ENCODE measurements at regions not wholly inside any gene's neighbourhood (a gene's known extent, or its start where the extent isn't known, plus 50 kb on each side); places are given as distances from the start of the nearest gene placed in this dataset.

DNA sequence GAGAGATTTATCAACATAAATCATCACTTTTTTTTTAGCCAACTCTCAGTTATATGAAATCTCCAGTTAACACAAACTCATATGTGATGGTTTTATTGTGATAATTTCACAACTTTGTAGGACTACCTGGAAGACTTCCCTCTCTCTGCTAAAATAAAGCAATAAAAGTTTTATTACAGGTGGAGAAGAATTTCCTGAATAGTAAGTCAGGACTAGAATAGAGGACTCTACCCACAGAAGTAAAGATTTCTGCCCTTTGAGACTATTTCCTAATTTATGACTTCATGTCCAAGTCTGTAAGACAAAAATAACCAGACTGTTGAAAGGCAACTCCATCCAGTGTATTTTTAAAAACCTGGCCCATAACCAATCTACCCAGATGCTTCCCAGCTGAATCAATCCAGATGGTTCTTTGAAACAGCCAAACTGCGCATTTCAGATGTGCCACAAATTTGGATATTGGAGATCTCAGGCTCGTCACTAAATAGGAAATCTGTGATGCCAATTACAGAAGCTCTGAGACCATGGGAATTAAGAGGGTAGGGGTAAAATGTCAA lies 234.0 kb upstream of the NMUR2 start (continued):
- TF ChIP-seq, protein P1, sequence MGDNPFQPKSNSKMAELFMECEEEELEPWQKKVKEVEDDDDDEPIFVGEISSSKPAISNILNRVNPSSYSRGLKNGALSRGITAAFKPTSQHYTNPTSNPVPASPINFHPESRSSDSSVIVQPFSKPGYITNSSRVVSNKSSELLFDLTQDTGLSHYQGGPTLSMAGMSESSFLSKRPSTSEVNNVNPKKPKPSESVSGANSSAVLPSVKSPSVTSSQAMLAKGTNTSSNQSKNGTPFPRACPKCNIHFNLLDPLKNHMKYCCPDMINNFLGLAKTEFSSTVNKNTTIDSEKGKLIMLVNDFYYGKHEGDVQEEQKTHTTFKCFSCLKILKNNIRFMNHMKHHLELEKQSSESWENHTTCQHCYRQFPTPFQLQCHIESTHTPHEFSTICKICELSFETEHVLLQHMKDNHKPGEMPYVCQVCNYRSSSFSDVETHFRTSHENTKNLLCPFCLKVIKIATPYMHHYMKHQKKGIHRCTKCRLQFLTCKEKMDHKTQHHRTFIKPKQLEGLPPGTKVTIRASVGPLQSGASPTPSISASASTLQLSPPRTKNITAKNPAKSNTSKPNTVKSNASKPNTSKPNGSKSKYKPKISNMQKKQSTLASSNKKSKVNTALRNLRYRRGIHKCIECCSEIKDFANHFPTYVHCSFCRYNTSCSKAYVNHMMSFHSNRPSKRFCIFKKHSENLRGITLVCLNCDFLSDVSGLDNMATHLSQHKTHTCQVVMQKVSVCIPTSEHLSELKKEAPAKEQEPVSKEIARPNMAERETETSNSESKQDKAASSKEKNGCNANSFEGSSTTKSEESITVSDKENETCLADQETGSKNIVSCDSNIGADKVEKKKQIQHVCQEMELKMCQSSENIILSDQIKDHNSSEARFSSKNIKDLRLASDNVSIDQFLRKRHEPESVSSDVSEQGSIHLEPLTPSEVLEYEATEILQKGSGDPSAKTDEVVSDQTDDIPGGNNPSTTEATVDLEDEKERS (tag by site-specific recombination; IDR thresholded peaks at IDR 0.05), result no peak
- TF ChIP-seq, protein P2, sequence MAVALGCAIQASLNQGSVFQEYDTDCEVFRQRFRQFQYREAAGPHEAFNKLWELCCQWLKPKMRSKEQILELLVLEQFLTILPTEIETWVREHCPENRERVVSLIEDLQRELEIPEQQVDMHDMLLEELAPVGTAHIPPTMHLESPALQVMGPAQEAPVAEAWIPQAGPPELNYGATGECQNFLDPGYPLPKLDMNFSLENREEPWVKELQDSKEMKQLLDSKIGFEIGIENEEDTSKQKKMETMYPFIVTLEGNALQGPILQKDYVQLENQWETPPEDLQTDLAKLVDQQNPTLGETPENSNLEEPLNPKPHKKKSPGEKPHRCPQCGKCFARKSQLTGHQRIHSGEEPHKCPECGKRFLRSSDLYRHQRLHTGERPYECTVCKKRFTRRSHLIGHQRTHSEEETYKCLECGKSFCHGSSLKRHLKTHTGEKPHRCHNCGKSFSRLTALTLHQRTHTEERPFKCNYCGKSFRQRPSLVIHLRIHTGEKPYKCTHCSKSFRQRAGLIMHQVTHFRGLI (tag by site-specific recombination; IDR thresholded peaks at IDR 0.05), result no peak

DNA sequence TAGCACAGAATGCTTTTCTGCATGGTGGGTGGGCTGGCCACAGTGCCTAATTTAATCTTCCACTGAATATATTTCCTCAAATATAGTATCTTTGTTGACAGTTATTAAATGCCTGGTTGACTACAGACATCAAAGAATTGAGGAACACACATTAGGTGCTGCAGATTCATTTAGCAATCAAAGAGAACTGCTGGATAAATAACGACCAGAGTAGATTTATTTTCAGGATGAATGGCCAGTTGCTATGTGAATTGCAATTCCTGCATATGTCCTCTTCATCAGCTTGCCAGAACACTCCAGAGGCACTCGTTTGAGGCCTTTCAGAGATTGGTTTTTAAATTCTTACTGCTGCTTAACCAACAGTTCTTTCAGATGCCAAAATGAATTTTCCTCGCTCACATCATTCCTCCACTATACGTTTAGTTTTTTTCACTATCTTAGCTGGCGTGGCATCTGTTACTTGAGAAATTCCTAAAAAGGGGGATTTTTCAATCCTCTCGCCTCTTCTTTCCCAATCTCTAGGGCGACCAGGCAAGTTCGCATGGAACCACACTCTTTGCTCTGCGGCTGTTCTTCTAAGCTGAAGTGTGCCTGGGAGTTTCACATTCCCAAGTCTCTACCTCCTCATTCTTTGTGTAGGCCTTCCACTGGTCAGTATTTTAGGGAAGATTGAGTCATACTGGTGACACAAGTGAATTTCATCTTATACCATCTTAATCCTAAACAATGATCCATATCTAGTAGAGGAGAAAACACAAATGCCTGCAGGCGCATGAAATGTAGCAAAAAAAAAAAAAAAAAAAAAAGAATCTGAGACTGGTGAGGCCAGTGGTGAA lies 237.1 kb upstream of the NMUR2 start:
- Histone ChIP-seq H3K27ac (ENCODE audit: extremely low read depth, low read depth, low read length) (no peak overlapping the region), H3K9me3 (ENCODE audit: control insufficient read depth, insufficient read depth, low read depth, low read length) (no peaks in the 10 kb centered on the region), H3K36me3 (ENCODE audit: control insufficient read depth in 2 of 2, insufficient read depth in 1 of 2, low read length in 2 of 2) (no peaks in the 10 kb centered on the region), H3K4me3 (ENCODE audit: low read depth, low read length) (no peak overlapping the region), H3K4me1 (ENCODE audit: control insufficient read depth, insufficient read depth, low read length) (no peaks in the 10 kb centered on the region)
- TF ChIP-seq ZNF2 (tag by site-specific recombination; IDR thresholded peaks at IDR 0.05) (no peak), WT1 (tag by site-specific recombination; IDR thresholded peaks at IDR 0.05) (no peak), GLI4 (tag by site-specific recombination; IDR thresholded peaks at IDR 0.05) (no peak), HOXD13 (CRISPR knock-in tag; IDR thresholded peaks at IDR 0.05; ENCODE audit: borderline replicate concordance) (no peak), ZSCAN23 (tag by site-specific recombination; IDR thresholded peaks at IDR 0.05) (no peak), ZNF266 (tag by site-specific recombination; IDR thresholded peaks at IDR 0.05; ENCODE audit: low read depth) (no peak), ZNF701 (tag by site-specific recombination; IDR thresholded peaks at IDR 0.05) (no peak), ZNF324 (tag by site-specific recombination; IDR thresholded peaks at IDR 0.05) (no peak), ZNF184 (tag by site-specific recombination; IDR thresholded peaks at IDR 0.05) (no peak), ZNF175 (tag by site-specific recombination; IDR thresholded peaks at IDR 0.05) (no peak), SETDB1 (IDR thresholded peaks at IDR 0.05; ENCODE audit: insufficient read length, low read length) (no peak), ZNF623 (tag by site-specific recombination; IDR thresholded peaks at IDR 0.05) (no peak), ZBTB17 (tag by site-specific recombination; IDR thresholded peaks at IDR 0.05) (no peak), KLF16 (tag by site-specific recombination; IDR thresholded peaks at IDR 0.05) (no peak)
- TF ChIP-seq, protein P3, sequence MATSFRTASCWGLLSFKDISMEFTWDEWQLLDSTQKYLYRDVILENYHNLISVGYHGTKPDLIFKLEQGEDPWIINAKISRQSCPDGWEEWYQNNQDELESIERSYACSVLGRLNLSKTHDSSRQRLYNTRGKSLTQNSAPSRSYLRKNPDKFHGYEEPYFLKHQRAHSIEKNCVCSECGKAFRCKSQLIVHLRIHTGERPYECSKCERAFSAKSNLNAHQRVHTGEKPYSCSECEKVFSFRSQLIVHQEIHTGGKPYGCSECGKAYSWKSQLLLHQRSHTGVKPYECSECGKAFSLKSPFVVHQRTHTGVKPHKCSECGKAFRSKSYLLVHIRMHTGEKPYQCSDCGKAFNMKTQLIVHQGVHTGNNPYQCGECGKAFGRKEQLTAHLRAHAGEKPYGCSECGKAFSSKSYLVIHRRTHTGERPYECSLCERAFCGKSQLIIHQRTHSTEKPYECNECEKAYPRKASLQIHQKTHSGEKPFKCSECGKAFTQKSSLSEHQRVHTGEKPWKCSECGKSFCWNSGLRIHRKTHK (tag by site-specific recombination; IDR thresholded peaks at IDR 0.05), result no peak
- TF ChIP-seq, protein P4, sequence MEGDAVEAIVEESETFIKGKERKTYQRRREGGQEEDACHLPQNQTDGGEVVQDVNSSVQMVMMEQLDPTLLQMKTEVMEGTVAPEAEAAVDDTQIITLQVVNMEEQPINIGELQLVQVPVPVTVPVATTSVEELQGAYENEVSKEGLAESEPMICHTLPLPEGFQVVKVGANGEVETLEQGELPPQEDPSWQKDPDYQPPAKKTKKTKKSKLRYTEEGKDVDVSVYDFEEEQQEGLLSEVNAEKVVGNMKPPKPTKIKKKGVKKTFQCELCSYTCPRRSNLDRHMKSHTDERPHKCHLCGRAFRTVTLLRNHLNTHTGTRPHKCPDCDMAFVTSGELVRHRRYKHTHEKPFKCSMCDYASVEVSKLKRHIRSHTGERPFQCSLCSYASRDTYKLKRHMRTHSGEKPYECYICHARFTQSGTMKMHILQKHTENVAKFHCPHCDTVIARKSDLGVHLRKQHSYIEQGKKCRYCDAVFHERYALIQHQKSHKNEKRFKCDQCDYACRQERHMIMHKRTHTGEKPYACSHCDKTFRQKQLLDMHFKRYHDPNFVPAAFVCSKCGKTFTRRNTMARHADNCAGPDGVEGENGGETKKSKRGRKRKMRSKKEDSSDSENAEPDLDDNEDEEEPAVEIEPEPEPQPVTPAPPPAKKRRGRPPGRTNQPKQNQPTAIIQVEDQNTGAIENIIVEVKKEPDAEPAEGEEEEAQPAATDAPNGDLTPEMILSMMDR (tag by site-specific recombination; IDR thresholded peaks at IDR 0.05), result no peak
- TF ChIP-seq, protein P5, sequence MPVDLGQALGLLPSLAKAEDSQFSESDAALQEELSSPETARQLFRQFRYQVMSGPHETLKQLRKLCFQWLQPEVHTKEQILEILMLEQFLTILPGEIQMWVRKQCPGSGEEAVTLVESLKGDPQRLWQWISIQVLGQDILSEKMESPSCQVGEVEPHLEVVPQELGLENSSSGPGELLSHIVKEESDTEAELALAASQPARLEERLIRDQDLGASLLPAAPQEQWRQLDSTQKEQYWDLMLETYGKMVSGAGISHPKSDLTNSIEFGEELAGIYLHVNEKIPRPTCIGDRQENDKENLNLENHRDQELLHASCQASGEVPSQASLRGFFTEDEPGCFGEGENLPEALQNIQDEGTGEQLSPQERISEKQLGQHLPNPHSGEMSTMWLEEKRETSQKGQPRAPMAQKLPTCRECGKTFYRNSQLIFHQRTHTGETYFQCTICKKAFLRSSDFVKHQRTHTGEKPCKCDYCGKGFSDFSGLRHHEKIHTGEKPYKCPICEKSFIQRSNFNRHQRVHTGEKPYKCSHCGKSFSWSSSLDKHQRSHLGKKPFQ (tag by site-specific recombination; IDR thresholded peaks at IDR 0.05), result no peak
- TF ChIP-seq, protein P6, sequence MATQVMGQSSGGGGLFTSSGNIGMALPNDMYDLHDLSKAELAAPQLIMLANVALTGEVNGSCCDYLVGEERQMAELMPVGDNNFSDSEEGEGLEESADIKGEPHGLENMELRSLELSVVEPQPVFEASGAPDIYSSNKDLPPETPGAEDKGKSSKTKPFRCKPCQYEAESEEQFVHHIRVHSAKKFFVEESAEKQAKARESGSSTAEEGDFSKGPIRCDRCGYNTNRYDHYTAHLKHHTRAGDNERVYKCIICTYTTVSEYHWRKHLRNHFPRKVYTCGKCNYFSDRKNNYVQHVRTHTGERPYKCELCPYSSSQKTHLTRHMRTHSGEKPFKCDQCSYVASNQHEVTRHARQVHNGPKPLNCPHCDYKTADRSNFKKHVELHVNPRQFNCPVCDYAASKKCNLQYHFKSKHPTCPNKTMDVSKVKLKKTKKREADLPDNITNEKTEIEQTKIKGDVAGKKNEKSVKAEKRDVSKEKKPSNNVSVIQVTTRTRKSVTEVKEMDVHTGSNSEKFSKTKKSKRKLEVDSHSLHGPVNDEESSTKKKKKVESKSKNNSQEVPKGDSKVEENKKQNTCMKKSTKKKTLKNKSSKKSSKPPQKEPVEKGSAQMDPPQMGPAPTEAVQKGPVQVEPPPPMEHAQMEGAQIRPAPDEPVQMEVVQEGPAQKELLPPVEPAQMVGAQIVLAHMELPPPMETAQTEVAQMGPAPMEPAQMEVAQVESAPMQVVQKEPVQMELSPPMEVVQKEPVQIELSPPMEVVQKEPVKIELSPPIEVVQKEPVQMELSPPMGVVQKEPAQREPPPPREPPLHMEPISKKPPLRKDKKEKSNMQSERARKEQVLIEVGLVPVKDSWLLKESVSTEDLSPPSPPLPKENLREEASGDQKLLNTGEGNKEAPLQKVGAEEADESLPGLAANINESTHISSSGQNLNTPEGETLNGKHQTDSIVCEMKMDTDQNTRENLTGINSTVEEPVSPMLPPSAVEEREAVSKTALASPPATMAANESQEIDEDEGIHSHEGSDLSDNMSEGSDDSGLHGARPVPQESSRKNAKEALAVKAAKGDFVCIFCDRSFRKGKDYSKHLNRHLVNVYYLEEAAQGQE (tag by site-specific recombination; IDR thresholded peaks at IDR 0.05), result no peak
- CTCF ChIA-PET, result no interaction called here
- POLR2A ChIA-PET, result no interaction called here
